ENCODE measurements at regions not wholly inside any gene's neighbourhood (a gene's known extent, or its start where the extent isn't known, plus 50 kb on each side); places are given as distances from the start of the nearest gene placed in this dataset.
A peak's percentile ranks its signal among the peaks of the same experiment; 100 is the strongest.

DNA sequence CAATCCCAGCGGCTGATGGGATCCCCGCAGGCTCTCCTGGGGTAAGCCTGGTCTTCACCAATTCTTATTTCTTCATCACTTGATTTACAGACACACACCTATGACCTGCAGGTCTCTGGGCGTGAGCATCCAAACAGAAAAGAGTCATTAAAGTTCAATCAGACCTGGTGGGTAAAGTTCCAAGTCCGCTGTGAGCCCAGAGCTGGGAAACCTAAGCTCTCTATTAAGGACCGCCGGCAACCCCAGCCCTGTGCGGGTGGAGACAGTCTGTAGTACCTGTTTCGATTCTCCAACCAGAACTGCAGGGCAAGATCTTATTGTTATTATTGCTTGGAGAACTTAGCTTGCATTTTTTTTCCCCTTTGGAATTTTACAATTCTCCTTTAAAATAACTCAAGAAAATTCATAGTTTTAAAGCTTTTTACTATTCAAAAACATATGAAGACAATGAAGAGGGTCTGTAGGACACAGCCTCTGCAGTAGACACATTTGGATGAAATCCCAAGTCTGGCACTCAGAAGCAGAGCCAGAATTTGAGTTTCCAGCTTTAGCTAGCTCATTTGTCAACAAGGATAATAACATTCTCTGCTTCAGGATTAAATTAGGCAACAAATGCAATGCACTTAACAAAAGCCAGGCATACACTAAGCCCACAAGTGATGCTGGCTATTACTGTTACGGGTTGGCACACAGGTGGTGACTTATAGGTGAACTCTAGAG is 376.4 kb downstream of the INSIG2 start:
- no peaks in the 10 kb centered on the region for H3K9me2 ChIP-seq (replicated peaks; ENCODE audit: insufficient read depth, low read length)
- H3K4me2 ChIP-seq (ENCODE audit: low read depth, low read length, poor library complexity, severe bottlenecking), result no peak overlapping the region
- no peaks in the 10 kb centered on the region for H3K79me2 ChIP-seq (ENCODE audit: low read length)
- no peak overlapping the region for H3K4me3 ChIP-seq (ENCODE audit: low read length)
- H3K27me3 ChIP-seq (ENCODE audit: low read length), result no peaks in the 10 kb centered on the region
- no peak overlapping the region for H3K27ac ChIP-seq (ENCODE audit: low read length)
- no peaks in the 10 kb centered on the region for H3K9me3 ChIP-seq (ENCODE audit: low read length)
- no peaks in the 10 kb centered on the region for H3K36me3 ChIP-seq (ENCODE audit: insufficient read depth, low read length)
- no peaks in the 10 kb centered on the region for H4K20me1 ChIP-seq (ENCODE audit: insufficient read depth, low read depth, low read length)
- no peaks in the 10 kb centered on the region for H3K4me1 ChIP-seq (ENCODE audit: low read length)
- no peak for DNase-seq
- H2AFZ ChIP-seq (ENCODE audit: low read length), result no peak overlapping the region
- H3K9ac ChIP-seq (ENCODE audit: low read length), result no peak overlapping the region

DNA sequence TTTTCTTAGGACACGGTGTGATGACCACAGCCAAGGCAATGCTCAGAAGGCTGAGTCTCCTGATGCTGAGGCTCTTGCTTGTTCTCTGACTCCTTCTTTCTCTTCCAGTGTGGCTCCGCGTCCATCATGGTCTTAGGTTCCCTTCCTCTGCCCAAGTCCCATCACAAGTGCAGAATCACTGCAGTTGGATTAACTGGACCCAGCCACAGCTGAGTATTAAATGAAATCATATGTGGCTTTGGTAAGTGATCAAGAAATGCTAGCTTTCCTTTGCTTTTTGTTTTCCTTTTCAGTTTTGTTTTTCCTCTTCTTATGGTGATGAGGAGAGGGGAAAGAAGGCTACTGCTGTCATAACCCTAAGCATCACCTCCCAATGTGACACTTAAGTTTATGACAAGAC is 375.8 kb downstream of the INSIG2 start:
- H3K9me2 ChIP-seq (replicated peaks; ENCODE audit: insufficient read depth, low read length), result no peaks in the 10 kb centered on the region
- H3K9ac ChIP-seq (ENCODE audit: low read length), result no peak overlapping the region
- no peak overlapping the region for H2AFZ ChIP-seq (ENCODE audit: low read length)
- H3K9me3 ChIP-seq (ENCODE audit: low read length), result no peaks in the 10 kb centered on the region
- no peaks in the 10 kb centered on the region for H3K36me3 ChIP-seq (ENCODE audit: insufficient read depth, low read length)
- H4K20me1 ChIP-seq (ENCODE audit: insufficient read depth, low read depth, low read length), result no peaks in the 10 kb centered on the region
- DNase-seq, result no peak
- H3K27me3 ChIP-seq (ENCODE audit: low read length), result no peaks in the 10 kb centered on the region
- H3K4me3 ChIP-seq (ENCODE audit: low read length), result no peak overlapping the region
- no peak overlapping the region for H3K27ac ChIP-seq (ENCODE audit: low read length)
- H3K79me2 ChIP-seq (ENCODE audit: low read length), result no peaks in the 10 kb centered on the region
- H3K4me1 ChIP-seq (ENCODE audit: low read length), result no peaks in the 10 kb centered on the region
- no peak overlapping the region for H3K4me2 ChIP-seq (ENCODE audit: low read depth, low read length, poor library complexity, severe bottlenecking)

DNA sequence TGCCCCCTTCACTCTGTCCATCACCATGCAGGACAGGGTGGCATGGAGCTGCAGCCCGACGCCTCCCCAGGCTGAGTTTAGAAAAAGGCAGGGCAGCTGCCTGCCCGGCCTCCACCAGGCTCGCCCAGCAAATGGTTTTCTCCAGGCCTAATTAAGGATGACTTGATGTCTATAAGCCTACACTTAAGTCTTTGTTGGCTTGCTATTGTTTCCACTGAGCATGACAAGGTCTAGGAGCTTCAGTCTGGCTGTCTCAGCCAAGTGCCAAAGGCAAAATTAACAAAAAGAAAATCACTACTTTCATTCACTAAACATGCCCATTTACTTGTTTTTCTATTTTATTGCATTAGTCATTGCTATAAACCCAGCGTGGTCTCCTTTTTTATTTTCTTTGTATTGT is 372.2 kb downstream of the INSIG2 start:
- Histone ChIP-seq H3K27me3 (ENCODE audit: low read length) (no peaks in the 10 kb centered on the region), H3K4me2 (ENCODE audit: low read depth, low read length, poor library complexity, severe bottlenecking) (no peak overlapping the region), H3K9me3 (ENCODE audit: low read length) (no peaks in the 10 kb centered on the region), H3K27ac (ENCODE audit: low read length) (no peak overlapping the region), H4K20me1 (ENCODE audit: insufficient read depth, low read depth, low read length) (no peaks in the 10 kb centered on the region), H3K9ac (ENCODE audit: low read length) (no peak overlapping the region), H3K79me2 (ENCODE audit: low read length) (no peaks in the 10 kb centered on the region), H3K36me3 (ENCODE audit: insufficient read depth, low read length) (no peaks in the 10 kb centered on the region), H3K4me3 (ENCODE audit: low read length) (no peak overlapping the region), H3K4me1 (ENCODE audit: low read length) (no peaks in the 10 kb centered on the region), H2AFZ (ENCODE audit: low read length) (no peak overlapping the region), H3K9me2 (replicated peaks; ENCODE audit: insufficient read depth, low read length) (no peaks in the 10 kb centered on the region)
- DNase-seq, result no peak

DNA sequence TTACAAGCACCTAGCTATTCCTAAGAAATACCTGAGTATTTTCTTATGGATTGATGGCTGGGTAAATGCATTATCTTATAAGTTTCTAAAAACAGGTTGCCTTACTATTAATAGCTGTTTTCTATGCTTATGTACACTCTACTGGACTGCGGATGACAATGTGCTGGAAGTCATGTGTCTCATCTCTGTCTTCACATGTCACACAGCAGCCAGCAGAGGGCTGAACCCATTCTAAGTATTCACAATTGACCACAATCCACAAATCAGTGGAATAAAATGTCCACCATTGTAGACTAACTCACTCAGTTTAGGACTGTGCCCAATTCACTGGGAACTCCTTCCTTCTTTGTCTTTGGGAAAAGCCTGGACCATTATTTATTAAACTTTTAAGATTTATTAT is 371.2 kb downstream of the INSIG2 start:
- Histone ChIP-seq H3K27me3 (ENCODE audit: low read length) (no peaks in the 10 kb centered on the region), H3K9me3 (ENCODE audit: low read length) (no peaks in the 10 kb centered on the region), H3K4me2 (ENCODE audit: low read depth, low read length, poor library complexity, severe bottlenecking) (no peak overlapping the region), H3K79me2 (ENCODE audit: low read length) (no peaks in the 10 kb centered on the region), H3K4me1 (ENCODE audit: low read length) (no peaks in the 10 kb centered on the region), H3K27ac (ENCODE audit: low read length) (no peak overlapping the region), H2AFZ (ENCODE audit: low read length) (no peak overlapping the region), H3K9ac (ENCODE audit: low read length) (no peak overlapping the region), H3K9me2 (replicated peaks; ENCODE audit: insufficient read depth, low read length) (no peaks in the 10 kb centered on the region), H4K20me1 (ENCODE audit: insufficient read depth, low read depth, low read length) (no peaks in the 10 kb centered on the region), H3K36me3 (ENCODE audit: insufficient read depth, low read length) (no peaks in the 10 kb centered on the region), H3K4me3 (ENCODE audit: low read length) (no peak overlapping the region)
- peak; percentile 55 for DNase-seq

DNA sequence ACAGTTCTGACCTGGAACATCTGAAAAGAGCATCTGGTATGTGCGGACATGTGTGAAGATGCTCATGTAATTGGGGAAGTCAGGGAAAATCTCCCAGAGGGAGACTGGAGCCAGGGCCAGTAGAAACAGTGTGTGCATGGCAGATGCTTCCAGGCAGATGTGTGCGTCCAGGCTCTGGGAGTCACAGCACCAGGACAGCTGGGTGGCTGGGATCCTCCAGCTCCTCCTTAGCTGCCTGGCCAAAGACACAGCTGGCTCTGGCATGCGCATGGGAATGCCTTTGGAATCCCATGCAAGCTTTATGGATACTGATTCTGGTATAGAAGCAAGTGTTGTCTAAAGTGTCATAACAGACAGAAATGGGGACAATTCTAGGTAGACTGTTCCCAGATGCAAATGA is 369.7 kb downstream of the INSIG2 start:
- no peaks in the 10 kb centered on the region for H3K27me3 ChIP-seq (ENCODE audit: low read length)
- no peak overlapping the region for H3K27ac ChIP-seq (ENCODE audit: low read length)
- H2AFZ ChIP-seq (ENCODE audit: low read length), result no peak overlapping the region
- no peaks in the 10 kb centered on the region for H3K9me2 ChIP-seq (replicated peaks; ENCODE audit: insufficient read depth, low read length)
- H3K4me1 ChIP-seq (ENCODE audit: low read length), result no peaks in the 10 kb centered on the region
- no peak overlapping the region for H3K4me3 ChIP-seq (ENCODE audit: low read length)
- no peaks in the 10 kb centered on the region for H3K9me3 ChIP-seq (ENCODE audit: low read length)
- H3K9ac ChIP-seq (ENCODE audit: low read length), result no peak overlapping the region
- H3K4me2 ChIP-seq (ENCODE audit: low read depth, low read length, poor library complexity, severe bottlenecking), result no peak overlapping the region
- DNase-seq, result no peak
- H4K20me1 ChIP-seq (ENCODE audit: insufficient read depth, low read depth, low read length), result no peaks in the 10 kb centered on the region
- H3K79me2 ChIP-seq (ENCODE audit: low read length), result no peaks in the 10 kb centered on the region
- no peaks in the 10 kb centered on the region for H3K36me3 ChIP-seq (ENCODE audit: insufficient read depth, low read length)

DNA sequence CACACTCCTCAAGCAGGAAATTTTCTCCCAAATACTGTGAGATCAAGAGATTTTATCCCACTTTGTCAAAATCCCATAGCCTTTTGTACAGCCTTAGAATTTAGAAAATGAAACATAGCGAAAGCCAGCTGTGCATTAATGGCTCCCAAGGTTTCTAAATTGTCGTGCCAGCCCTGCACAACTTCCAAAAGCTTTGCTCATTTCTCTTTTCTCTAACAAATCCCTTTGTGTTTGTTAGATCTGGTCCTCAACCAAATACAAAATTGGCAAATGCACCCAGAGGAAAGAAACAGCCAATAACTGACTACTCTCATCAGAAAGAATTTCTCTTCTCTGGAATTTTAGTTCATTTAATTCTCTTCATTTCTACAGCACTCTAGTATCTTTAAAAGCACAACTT is 361.1 kb downstream of the INSIG2 start:
- no peaks in the 10 kb centered on the region for H3K9me3 ChIP-seq (ENCODE audit: low read length)
- H3K79me2 ChIP-seq (ENCODE audit: low read length), result no peaks in the 10 kb centered on the region
- H3K9me2 ChIP-seq (replicated peaks; ENCODE audit: insufficient read depth, low read length), result no peaks in the 10 kb centered on the region
- DNase-seq, result no peak
- H4K20me1 ChIP-seq (ENCODE audit: insufficient read depth, low read depth, low read length), result no peaks in the 10 kb centered on the region
- H3K4me2 ChIP-seq (ENCODE audit: low read depth, low read length, poor library complexity, severe bottlenecking), result no peak overlapping the region
- no peak overlapping the region for H3K4me3 ChIP-seq (ENCODE audit: low read length)
- no peak overlapping the region for H3K9ac ChIP-seq (ENCODE audit: low read length)
- H2AFZ ChIP-seq (ENCODE audit: low read length), result no peak overlapping the region
- no peak overlapping the region for H3K27ac ChIP-seq (ENCODE audit: low read length)
- H3K27me3 ChIP-seq (ENCODE audit: low read length), result no peaks in the 10 kb centered on the region
- H3K36me3 ChIP-seq (ENCODE audit: insufficient read depth, low read length), result no peaks in the 10 kb centered on the region
- no peaks in the 10 kb centered on the region for H3K4me1 ChIP-seq (ENCODE audit: low read length)

DNA sequence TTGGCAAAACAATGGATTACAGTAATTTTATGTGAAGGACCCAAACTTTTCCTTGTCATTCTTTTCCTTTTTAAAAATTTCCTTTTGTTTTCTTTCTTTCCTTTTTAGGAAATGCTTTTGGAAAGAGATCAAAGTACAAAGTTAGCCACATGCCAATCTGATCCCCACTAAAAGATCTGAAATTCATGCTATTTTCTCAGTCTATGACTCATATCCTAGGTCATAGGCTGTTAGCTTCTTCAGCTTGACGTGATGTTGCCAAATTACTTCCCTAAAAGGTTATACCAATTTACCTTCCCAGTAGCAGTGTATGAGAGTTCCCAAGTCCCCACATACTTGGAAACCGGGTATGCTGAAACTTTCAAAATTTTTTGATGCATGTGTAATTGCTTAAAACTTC is 355.3 kb downstream of the INSIG2 start:
- H3K4me1 ChIP-seq (ENCODE audit: low read length), result no peaks in the 10 kb centered on the region
- H3K4me2 ChIP-seq (ENCODE audit: low read depth, low read length, poor library complexity, severe bottlenecking), result no peak overlapping the region
- no peaks in the 10 kb centered on the region for H3K36me3 ChIP-seq (ENCODE audit: insufficient read depth, low read length)
- no peak for DNase-seq
- no peaks in the 10 kb centered on the region for H3K9me3 ChIP-seq (ENCODE audit: low read length)
- H3K79me2 ChIP-seq (ENCODE audit: low read length), result no peaks in the 10 kb centered on the region
- no peak overlapping the region for H2AFZ ChIP-seq (ENCODE audit: low read length)
- H3K9me2 ChIP-seq (replicated peaks; ENCODE audit: insufficient read depth, low read length), result no peaks in the 10 kb centered on the region
- no peak overlapping the region for H3K27ac ChIP-seq (ENCODE audit: low read length)
- no peaks in the 10 kb centered on the region for H4K20me1 ChIP-seq (ENCODE audit: insufficient read depth, low read depth, low read length)
- no peak overlapping the region for H3K4me3 ChIP-seq (ENCODE audit: low read length)
- H3K9ac ChIP-seq (ENCODE audit: low read length), result no peak overlapping the region
- H3K27me3 ChIP-seq (ENCODE audit: low read length), result no peaks in the 10 kb centered on the region

DNA sequence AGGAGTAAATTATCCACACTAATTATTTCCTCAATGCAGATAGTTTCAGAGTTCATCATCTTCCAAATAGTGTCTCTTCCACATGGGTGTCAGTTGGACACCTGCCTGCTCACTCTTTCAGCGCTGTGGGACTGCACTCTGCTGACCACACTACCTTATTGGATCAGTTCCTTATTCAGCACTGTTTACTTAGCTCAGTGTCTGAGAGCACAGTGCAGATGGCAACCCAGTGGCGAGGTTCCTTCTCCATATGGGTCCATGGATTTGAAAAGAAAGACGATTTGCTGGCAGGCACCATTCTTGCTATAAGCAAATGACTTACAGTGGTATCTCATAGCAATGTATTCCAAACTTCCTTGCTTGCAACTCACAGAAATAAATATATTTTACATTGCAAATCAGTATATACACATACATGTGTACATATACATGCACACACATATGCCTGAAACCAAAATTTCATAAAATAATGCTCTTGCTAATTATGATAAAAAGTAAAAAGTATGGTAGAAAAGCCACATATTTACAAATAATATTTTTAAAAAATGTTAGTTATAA is 354.8 kb downstream of the INSIG2 start:
- no peaks in the 10 kb centered on the region for H3K27me3 ChIP-seq (ENCODE audit: low read length)
- no peaks in the 10 kb centered on the region for H3K36me3 ChIP-seq (ENCODE audit: insufficient read depth, low read length)
- no peak overlapping the region for H3K4me3 ChIP-seq (ENCODE audit: low read length)
- no peaks in the 10 kb centered on the region for H3K9me3 ChIP-seq (ENCODE audit: low read length)
- H3K27ac ChIP-seq (ENCODE audit: low read length), result no peak overlapping the region
- no peak overlapping the region for H3K9ac ChIP-seq (ENCODE audit: low read length)
- no peaks in the 10 kb centered on the region for H4K20me1 ChIP-seq (ENCODE audit: insufficient read depth, low read depth, low read length)
- no peaks in the 10 kb centered on the region for H3K9me2 ChIP-seq (replicated peaks; ENCODE audit: insufficient read depth, low read length)
- no peak overlapping the region for H2AFZ ChIP-seq (ENCODE audit: low read length)
- H3K4me2 ChIP-seq (ENCODE audit: low read depth, low read length, poor library complexity, severe bottlenecking), result no peak overlapping the region
- DNase-seq, result no peak
- no peaks in the 10 kb centered on the region for H3K4me1 ChIP-seq (ENCODE audit: low read length)
- H3K79me2 ChIP-seq (ENCODE audit: low read length), result no peaks in the 10 kb centered on the region

Measured in Karpas-422 (cell line).